Panc1 (cell line): ENCODE measurements at regions not wholly inside any gene's neighbourhood (a gene's known extent, or its start where the extent isn't known, plus 50 kb on each side); places are given as distances from the start of the nearest gene placed in this dataset.

Experiments
- ATAC-seq: fragments of 200-7000 bp; cut with Tn5 transposase; 2 replicates; pipeline ENCODE4 v1.9.1; 2020; ENCODE audit warnings: mild to moderate bottlenecking, moderate library complexity
- BruUV-seq: library from RNA; stranded (reverse); fragments of 400-500 nt; replicated peaks from 2 replicates; lab custom pipeline; 2021; lab: Mats Ljungman, UMichigan
- CTCF ChIA-PET: fragments of 300-600 bp; sonication (Branson Sonifier 250); formaldehyde crosslinking; loops from one replicate; lab custom pipeline; 2022; ENCODE audit warnings: antibody characterized with exemption; lab: Charles Lee
- POLR2A ChIA-PET: fragments of 300-600 bp; sonication (Branson Sonifier 250); formaldehyde crosslinking; loops from one replicate; lab custom pipeline; 2022; ENCODE audit warnings: antibody characterized with exemption; lab: Charles Lee
- DNase-seq: peaks from one replicate; pipeline ENCODE4 v3.0.0-alpha.2; 2010; ENCODE audit warnings: low read depth, low spot score
- H3K27ac ChIP-seq: 2 replicates; pipeline ENCODE4 v1.5.1; 2011; ENCODE audit warnings: mild to moderate bottlenecking, low read length, inconsistent platforms
- H3K27me3 ChIP-seq: fragments of 200-500 bp; sonication (Bioruptor generic); 2 replicates; pipeline ENCODE4 v1.6.0; 2014; ENCODE audit warnings: low read length, inconsistent platforms; ENCODE audit not compliant: control insufficient read depth, insufficient read depth
- H3K36me3 ChIP-seq: fragments of 200-500 bp; sonication (Bioruptor generic); 2 replicates; pipeline ENCODE4 v1.5.1; 2014; ENCODE audit warnings: inconsistent platforms, mild to moderate bottlenecking, low read length, moderate library complexity; ENCODE audit not compliant: control insufficient read depth, insufficient read depth
- H3K4me1 ChIP-seq: 2 replicates; pipeline ENCODE4 v1.5.1; 2011; ENCODE audit warnings: inconsistent platforms, mild to moderate bottlenecking, low read length, moderate library complexity; ENCODE audit not compliant: control insufficient read depth, insufficient read depth
- H3K4me3 ChIP-seq, 2 experiments: 2 replicates each; pipeline ENCODE4 v1.5.1; 2011 to 2012; ENCODE audit warnings: low read depth in 2 of 2, low read length in 2 of 2, mild to moderate bottlenecking in 2 of 2, inconsistent platforms in 1 of 2, moderate library complexity in 1 of 2
- H3K9me3 ChIP-seq: fragments of 200-500 bp; sonication (Bioruptor generic); 2 replicates; pipeline ENCODE4 v1.5.1; 2014; ENCODE audit warnings: low read depth, mild to moderate bottlenecking, inconsistent platforms, low read length, moderate library complexity; ENCODE audit not compliant: control insufficient read depth, insufficient read depth
- CTCF ChIP-seq: fragments of 450-650 bp; IDR thresholded peaks from 2 replicates; pipeline ENCODE4 v1.5.1; 2017; ENCODE audit warnings: mild to moderate bottlenecking
- POLR2AphosphoS5 ChIP-seq: IDR thresholded peaks from 2 replicates; pipeline ENCODE4 v1.6.1; 2012; ENCODE audit warnings: mild to moderate bottlenecking, low read depth, low read length, moderate library complexity
- REST ChIP-seq, 2 experiments: IDR thresholded peaks; 2 replicates each; pipeline ENCODE4 v1.6.1; 2011 to 2012; ENCODE audit warnings: low read depth in 2 of 2, control low read depth in 1 of 2, low read length in 1 of 2, mild to moderate bottlenecking in 1 of 2, moderate library complexity in 1 of 2; ENCODE audit not compliant: insufficient read depth in 1 of 2
- SIN3A ChIP-seq: IDR thresholded peaks from 2 replicates; pipeline ENCODE4 v1.6.1; 2012; ENCODE audit warnings: low read depth, mild to moderate bottlenecking, low read length, moderate library complexity, borderline replicate concordance; ENCODE audit not compliant: insufficient read depth
- TCF7L2 ChIP-seq: IDR thresholded peaks from 2 replicates; pipeline ENCODE4 v1.6.1; 2011; ENCODE audit warnings: mild to moderate bottlenecking, low read depth, low read length, inconsistent platforms
- in situ Hi-C: cut with HindIII; loops from 2 replicates; pipeline ENCODE4 v1.10.0; 2016; ENCODE audit warnings: low sequenced_read_pairs, low pct_unique_long_range_greater_than_20kb
- intact Hi-C: fragments of 100-400 bp; cut with micrococcal nuclease; formaldehyde crosslinking; loops from one replicate; pipeline ENCODE4 v1.10.0; 2022; ENCODE audit not compliant: unreplicated experiment

- H3K9me3 ChIP-seq: peaks cover 3% of the 10 kb centered on the region; the same call in 1 of the 2 replicates
- BruUV-seq: no TSS peak
- H3K36me3 ChIP-seq: no peaks in the 10 kb centered on the region
- no peak overlapping the region for H3K4me3 ChIP-seq
- no peak for DNase-seq
- CTCF ChIA-PET: no interaction called here
- ATAC-seq: no peak
- intact Hi-C loops (no loop called here), in situ Hi-C loops (no loop called here)
- no peak for TF ChIP-seq TCF7L2
- no peak for TF ChIP-seq REST (IDR thresholded peaks at IDR 0.05; ENCODE audit: insufficient read depth in 1 of 2, low read depth in 2 of 2, low read length in 1 of 2)
- TF ChIP-seq POLR2AphosphoS5: no peak
- TF ChIP-seq CTCF: no peak
- TF ChIP-seq SIN3A: no peak
- H3K4me1 ChIP-seq: no peaks in the 10 kb centered on the region
- H3K27ac ChIP-seq: no peak overlapping the region
- POLR2A ChIA-PET: interaction anchor here (0.7 kb wide), 1 partner anchor 10 kb away, joined by 7 read pairs; no protein-coding TSS in a partner anchor
- H3K27me3 ChIP-seq: no peaks in the 10 kb centered on the region
These were observed 793.6 kb upstream of the INTU start for GRCh38 chr4:126838941-126839679.

GRCh38 chr4:126843492-126844067, 789.2 kb upstream of the INTU start:
- ATAC-seq (no peak), DNase-seq (no peak)
- POLR2A ChIA-PET: no interaction called here
- in situ Hi-C loops: no loop called here
- no peak for TF ChIP-seq SIN3A
- no peak for TF ChIP-seq CTCF
- TF ChIP-seq REST (IDR thresholded peaks at IDR 0.05; ENCODE audit: insufficient read depth in 1 of 2, low read depth in 2 of 2, low read length in 1 of 2): no peak
- no peak for TF ChIP-seq POLR2AphosphoS5
- TF ChIP-seq TCF7L2: no peak
- Histone ChIP-seq H3K9me3 (no peaks in the 10 kb centered on the region), H3K27ac (no peak overlapping the region), H3K27me3 (no peaks in the 10 kb centered on the region), H3K4me3 (no peak overlapping the region), H3K36me3 (no peaks in the 10 kb centered on the region), H3K4me1 (no peaks in the 10 kb centered on the region)
- BruUV-seq: no TSS peak
- intact Hi-C loops: no loop called here
- CTCF ChIA-PET: no interaction called here
